NT2/D1 (cell line): ENCODE measurements at regions not wholly inside any gene's neighbourhood (a gene's known extent, or its start where the extent isn't known, plus 50 kb on each side); places are given as distances from the start of the nearest gene placed in this dataset.
"Not testable (repeated sequence)": the region's sequence is repeated elsewhere in the genome, so short reads cannot be mapped to it uniquely, and the experiment has no call there.

ENCODE experiments used
- SUZ12 ChIP-seq: IDR thresholded peaks from 2 replicates; pipeline ENCODE4 v1.6.1; 2011; ENCODE audit not compliant: insufficient read length, insufficient read depth; ENCODE audit errors: extremely low read depth
- YY1 ChIP-seq: IDR thresholded peaks from 2 replicates; pipeline ENCODE4 v1.6.1; 2011; ENCODE audit not compliant: insufficient read length, insufficient read depth
- ZNF274 ChIP-seq: IDR thresholded peaks from 2 replicates; pipeline ENCODE4 v1.6.1; 2011; ENCODE audit warnings: mild to moderate bottlenecking, low read depth, low read length

- not testable (repeated sequence) for TF ChIP-seq YY1, ZNF274, SUZ12
Observed at GRCh38 chr14:81623771-81624396, 90.2 kb upstream of the SEL1L start.
